T-helper 17 cell (primary cell): ENCODE measurements at regions not wholly inside any gene's neighbourhood (a gene's known extent, or its start where the extent isn't known, plus 50 kb on each side); places are given as distances from the start of the nearest gene placed in this dataset.

Source experiments
- ATAC-seq: fragments of 150-1000 bp; cut with Tn5 transposase; 2 replicates; pipeline ENCODE4 v1.10.0; 2021; ENCODE audit warnings: mild to moderate bottlenecking, moderate library complexity
- DNase-seq, 3 donors: peaks; one replicate each; pipeline versions ENCODE4 v3.0.0 to v3.0.0-alpha.2; 2020 to 2021
- H3K9me3 ChIP-seq: one replicate; pipeline ENCODE4 v1.7.0; 2013; ENCODE audit warnings: low read length, mild to moderate bottlenecking; ENCODE audit not compliant: control insufficient read depth, poor library complexity, severe bottlenecking
- H3K27ac Mint-ChIP-seq: one replicate; pipeline ENCODE4 v1.8.0; 2022; ENCODE audit warnings: mild to moderate bottlenecking, moderate library complexity, mixed read lengths
- H3K27me3 Mint-ChIP-seq: one replicate; pipeline ENCODE4 v1.8.0; 2022; ENCODE audit warnings: mixed read lengths
- H3K36me3 Mint-ChIP-seq: one replicate; pipeline ENCODE4 v1.8.0; 2022; ENCODE audit warnings: low read depth, mixed read lengths
- H3K4me1 Mint-ChIP-seq: one replicate; pipeline ENCODE4 v1.8.0; 2022; ENCODE audit warnings: mild to moderate bottlenecking, mixed read lengths
- H3K4me3 Mint-ChIP-seq: one replicate; pipeline ENCODE4 v1.8.0; 2022; ENCODE audit warnings: mild to moderate bottlenecking, moderate library complexity, mixed read lengths

DNA sequence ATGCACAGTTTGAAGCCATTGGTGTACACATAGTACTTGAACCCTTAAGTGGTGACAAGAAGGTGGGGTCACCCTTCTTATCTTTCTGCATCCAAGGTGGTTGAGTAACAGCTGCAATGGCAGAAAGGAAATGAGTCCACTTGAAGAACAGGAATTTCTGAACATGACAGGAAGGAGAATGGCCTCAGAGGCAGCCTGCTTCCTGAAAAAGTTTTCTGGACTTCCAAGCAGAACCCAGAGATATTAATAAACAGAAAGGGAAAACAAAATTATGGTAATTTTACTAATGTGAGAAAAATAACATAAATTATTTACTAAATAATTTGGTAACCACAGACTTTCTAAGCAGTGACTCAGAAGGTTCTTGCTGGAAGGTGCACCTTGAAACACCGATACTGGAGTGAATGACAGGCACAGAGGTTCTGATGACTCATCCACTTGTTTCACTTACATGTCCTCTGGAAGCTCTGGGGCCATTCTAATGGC is 119.9 kb upstream of the HS3ST1 start:
- H3K27me3 Mint-ChIP-seq = peaks cover 13% of the 10 kb centered on the region
- DNase-seq = no peak
- no peaks in the 10 kb centered on the region for H3K9me3 ChIP-seq
- no peak overlapping the region for H3K4me3 Mint-ChIP-seq
- ATAC-seq = no peak
- H3K27ac Mint-ChIP-seq = no peak overlapping the region
- no peaks in the 10 kb centered on the region for H3K36me3 Mint-ChIP-seq
- H3K4me1 Mint-ChIP-seq = no peaks in the 10 kb centered on the region

DNA sequence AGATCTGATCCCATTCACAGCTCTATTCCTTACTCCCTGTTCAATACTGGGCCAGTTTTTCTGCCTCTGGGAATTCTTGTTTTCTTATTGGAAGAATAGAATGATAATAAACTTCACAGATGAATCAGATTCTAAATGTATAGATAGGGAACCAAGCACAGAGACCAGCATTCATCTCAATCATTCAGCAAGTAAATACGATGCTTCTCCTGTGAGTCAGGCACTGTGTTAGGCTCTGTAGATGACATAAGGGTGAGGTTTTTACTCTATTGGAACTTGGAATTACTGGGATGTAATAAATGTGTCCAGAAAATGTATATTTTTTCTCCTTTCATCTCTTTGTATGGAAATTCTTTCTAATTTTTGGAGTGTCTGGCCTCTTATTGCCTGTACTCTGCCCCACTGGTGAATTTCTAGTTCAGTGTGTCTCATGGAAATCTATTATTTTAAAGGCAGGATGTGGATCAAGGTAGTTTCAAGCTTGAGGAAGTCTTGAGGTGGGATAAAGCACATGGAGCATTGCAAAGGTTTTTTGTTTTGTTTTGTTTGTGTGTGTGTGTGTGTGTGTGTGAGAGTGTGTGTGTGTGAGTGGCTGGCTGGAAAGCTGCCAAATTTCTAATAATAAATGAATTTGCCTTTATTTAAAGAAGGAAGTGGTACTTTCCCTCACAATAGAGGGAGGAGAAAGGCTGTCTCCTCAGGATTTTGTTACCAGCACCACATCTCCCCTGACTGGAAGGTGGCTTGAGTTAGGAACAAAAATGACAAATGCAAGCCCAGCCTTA is 117.9 kb upstream of the HS3ST1 start:
- no peak for ATAC-seq
- Mint-ChIP-seq H3K27ac (no peak overlapping the region), H3K4me3 (no peak overlapping the region), H3K27me3 (peaks cover 13% of the 10 kb centered on the region), H3K36me3 (no peaks in the 10 kb centered on the region), H3K4me1 (no peaks in the 10 kb centered on the region)
- no peaks in the 10 kb centered on the region for H3K9me3 ChIP-seq
- no peak for DNase-seq

DNA sequence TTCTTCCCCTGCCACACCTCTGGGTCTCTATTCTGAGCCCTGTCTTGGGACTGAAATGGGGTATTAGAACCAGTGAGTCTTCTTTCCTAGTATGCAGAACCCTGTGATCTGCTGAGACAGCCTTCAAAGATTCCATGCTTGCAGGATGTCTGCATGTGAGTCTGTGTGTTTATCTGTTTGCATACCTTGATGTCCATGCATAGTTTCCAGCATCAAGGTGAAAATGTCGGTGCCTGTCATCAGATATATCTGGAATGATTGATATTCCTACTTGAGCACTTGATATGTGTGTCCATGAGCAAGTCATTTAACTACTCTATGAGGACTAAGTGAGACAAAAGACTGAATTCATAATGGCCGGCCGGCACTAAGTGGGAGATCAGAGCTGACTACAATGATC is 117.0 kb upstream of the HS3ST1 start:
- Mint-ChIP-seq H3K36me3 (no peaks in the 10 kb centered on the region), H3K27me3 (peaks cover 13% of the 10 kb centered on the region), H3K4me1 (no peaks in the 10 kb centered on the region), H3K4me3 (no peak overlapping the region), H3K27ac (no peak overlapping the region)
- H3K9me3 ChIP-seq = no peaks in the 10 kb centered on the region
- DNase-seq (no peak), ATAC-seq (no peak)

DNA sequence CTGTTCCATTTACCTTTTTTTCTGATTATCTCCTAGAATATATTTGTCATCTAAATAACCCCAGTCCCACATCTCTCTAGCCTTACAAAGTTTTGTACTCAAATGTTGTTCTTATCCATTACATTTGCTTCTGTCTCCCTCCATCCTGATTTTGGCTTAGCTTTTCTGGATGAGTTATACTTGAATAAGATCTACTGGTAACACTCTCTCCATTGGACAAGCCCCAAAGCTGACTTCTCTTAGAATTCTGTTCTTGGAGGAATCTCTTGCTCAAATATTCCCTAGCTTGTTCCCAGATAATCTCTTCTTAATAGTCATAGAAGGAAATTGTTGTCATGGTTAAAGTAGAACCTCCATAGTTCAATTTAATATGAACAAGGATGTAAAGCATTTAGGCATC is 115.5 kb upstream of the HS3ST1 start:
- no peaks in the 10 kb centered on the region for H3K9me3 ChIP-seq
- ATAC-seq (no peak), DNase-seq (no peak)
- Mint-ChIP-seq H3K36me3 (no peaks in the 10 kb centered on the region), H3K27me3 (peaks cover 8% of the 10 kb centered on the region), H3K27ac (no peak overlapping the region), H3K4me1 (no peaks in the 10 kb centered on the region), H3K4me3 (no peak overlapping the region)

DNA sequence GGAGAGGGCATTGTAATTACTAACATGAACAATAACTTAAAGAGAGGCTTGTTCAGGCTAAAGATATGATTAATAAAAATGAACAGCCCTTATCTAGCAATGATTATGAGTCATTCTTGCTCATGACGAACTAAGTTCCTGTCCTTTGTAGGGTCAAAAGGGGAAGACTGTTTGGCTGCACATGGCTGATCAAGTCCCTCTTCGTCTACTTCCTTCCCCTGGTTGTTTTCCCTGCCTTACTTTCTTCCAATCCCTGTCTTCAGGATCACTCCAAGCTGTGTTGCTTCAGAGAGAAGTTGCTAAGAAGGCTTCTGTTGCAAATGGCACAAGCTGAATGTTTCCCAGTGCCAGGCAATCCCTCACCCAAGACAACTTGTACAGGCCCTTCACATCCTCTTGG is 115.0 kb upstream of the HS3ST1 start:
- H3K4me3 Mint-ChIP-seq = no peak overlapping the region
- H3K4me1 Mint-ChIP-seq = no peaks in the 10 kb centered on the region
- no peak overlapping the region for H3K27ac Mint-ChIP-seq
- H3K36me3 Mint-ChIP-seq = no peaks in the 10 kb centered on the region
- DNase-seq (no peak), ATAC-seq (no peak)
- H3K27me3 Mint-ChIP-seq = peaks cover 8% of the 10 kb centered on the region
- H3K9me3 ChIP-seq = no peaks in the 10 kb centered on the region

DNA sequence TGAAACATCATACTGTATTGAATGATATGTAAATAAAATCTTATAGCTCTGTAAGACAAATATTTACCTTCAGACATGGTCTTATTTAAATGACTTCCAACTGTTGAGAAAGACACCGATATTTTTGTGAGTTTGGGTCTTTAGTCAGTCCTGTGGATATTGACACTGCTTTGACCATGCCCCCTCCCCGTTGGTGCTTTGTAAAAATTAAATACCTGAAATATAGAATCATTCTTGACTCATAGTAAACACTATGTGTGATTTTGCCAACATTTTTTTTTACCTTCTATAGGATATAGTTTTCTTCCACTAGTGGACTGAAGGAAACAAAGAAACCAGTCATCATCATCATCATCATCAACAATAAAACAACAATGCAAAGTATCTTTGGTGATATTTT is 114.3 kb upstream of the HS3ST1 start:
- H3K9me3 ChIP-seq = no peaks in the 10 kb centered on the region
- H3K27ac Mint-ChIP-seq = no peak overlapping the region
- peaks cover 3% of the 10 kb centered on the region for H3K27me3 Mint-ChIP-seq
- no peak for ATAC-seq
- DNase-seq = no peak
- H3K4me3 Mint-ChIP-seq = no peak overlapping the region
- no peaks in the 10 kb centered on the region for H3K36me3 Mint-ChIP-seq
- H3K4me1 Mint-ChIP-seq = no peaks in the 10 kb centered on the region

DNA sequence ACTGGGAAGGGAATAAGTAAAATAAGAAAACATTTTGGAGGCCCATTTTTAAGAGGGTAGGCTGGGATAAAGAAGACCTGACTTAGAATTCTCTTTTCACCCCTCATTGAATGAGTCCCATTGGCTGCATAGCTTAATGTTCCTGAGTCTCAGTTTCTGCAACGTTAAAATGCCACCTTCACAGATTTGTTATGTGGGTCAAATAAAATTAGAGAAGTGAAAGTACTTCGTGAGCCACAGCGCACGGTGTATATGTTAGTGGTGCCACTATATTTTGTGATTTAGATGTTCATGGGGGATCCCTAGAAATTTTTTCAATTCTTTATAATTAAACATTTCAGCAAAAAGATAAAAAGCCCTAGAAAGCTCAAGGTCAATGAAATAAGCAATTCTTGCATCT is 109.2 kb upstream of the HS3ST1 start:
- DNase-seq (no peak), ATAC-seq (no peak)
- H3K27me3 Mint-ChIP-seq = peaks cover 11% of the 10 kb centered on the region
- no peak overlapping the region for H3K27ac Mint-ChIP-seq
- no peak overlapping the region for H3K4me3 Mint-ChIP-seq
- no peaks in the 10 kb centered on the region for H3K4me1 Mint-ChIP-seq
- no peaks in the 10 kb centered on the region for H3K36me3 Mint-ChIP-seq
- H3K9me3 ChIP-seq = no peaks in the 10 kb centered on the region

DNA sequence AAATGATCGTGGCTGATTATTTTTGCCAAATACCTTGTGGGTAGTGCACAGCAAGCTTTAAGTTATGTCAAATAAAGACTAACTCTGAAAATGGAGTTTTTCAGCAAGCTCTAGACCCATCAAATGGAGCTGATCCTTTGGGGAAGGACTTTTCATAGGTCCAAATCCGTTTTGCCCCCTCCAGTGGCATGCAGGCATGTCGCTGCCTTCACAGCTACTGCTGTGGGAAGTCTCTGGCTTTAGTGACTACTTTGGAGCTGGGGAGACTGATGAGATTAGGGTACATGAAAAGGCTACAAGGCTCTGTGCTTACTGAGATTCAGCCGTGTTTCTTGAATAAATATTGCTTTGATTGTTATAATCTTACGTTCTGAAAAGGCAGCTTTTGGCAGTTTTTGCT is 106.6 kb upstream of the HS3ST1 start:
- ATAC-seq (no peak), DNase-seq (no peak)
- H3K36me3 Mint-ChIP-seq = no peaks in the 10 kb centered on the region
- no peaks in the 10 kb centered on the region for H3K9me3 ChIP-seq
- H3K4me3 Mint-ChIP-seq = no peak overlapping the region
- H3K27me3 Mint-ChIP-seq = peaks cover 11% of the 10 kb centered on the region
- H3K4me1 Mint-ChIP-seq = no peaks in the 10 kb centered on the region
- H3K27ac Mint-ChIP-seq = no peak overlapping the region

DNA sequence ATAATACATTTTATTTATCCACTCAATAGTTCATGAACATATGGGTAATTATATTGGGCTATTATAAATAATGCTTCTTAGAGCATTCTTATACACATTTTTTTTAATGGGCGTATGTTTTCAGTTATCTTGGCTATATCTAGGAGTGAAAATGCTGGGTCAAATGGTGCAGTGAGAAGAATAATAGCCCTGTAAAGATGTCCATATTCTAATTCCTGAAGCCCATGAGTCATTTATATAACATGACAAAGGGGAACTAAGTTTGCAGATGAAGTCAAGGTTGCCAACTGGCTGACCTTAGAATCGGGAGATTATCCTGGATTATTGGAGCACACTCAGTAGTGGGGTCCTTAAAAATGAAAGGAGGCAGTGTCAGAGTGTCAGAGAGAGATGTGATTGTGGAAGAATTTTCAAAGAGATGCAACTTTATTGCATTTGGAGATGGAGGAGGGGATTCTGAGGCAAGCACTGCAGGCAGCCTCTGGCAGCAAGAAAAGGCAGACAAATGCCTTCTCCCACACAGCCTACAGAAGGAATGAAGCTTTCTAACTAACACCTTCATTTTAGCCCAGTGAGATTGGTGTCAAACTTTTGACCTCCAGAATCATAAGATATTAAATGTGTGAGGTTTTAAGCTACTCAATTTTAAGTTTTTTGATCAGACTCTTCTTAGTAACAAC is 106.1 kb upstream of the HS3ST1 start:
- H3K4me1 Mint-ChIP-seq = no peaks in the 10 kb centered on the region
- no peaks in the 10 kb centered on the region for H3K36me3 Mint-ChIP-seq
- ATAC-seq (no peak), DNase-seq (no peak)
- H3K27ac Mint-ChIP-seq = no peak overlapping the region
- H3K27me3 Mint-ChIP-seq = peaks cover 11% of the 10 kb centered on the region
- no peak overlapping the region for H3K4me3 Mint-ChIP-seq
- H3K9me3 ChIP-seq = no peaks in the 10 kb centered on the region

DNA sequence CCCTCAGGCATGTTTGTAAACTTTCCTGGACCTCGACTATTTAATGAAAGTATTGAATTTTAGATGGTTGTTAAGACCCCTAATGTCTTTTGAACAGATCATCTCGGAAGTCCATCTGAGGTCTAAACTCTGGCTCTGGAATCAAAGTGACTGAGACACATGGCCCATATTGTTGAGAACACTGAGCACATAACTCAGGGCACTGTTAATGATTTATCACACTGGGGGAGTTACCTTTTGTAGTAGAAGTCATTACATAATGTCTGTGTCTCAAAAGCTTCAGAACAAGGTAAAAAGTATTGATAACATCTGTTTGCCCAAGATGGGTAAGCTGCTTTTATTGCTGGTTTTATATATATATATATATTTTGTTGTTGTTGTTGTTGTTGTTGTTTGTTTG is 103.4 kb upstream of the HS3ST1 start:
- ATAC-seq = no peak
- peaks cover 11% of the 10 kb centered on the region for H3K27me3 Mint-ChIP-seq

DNA sequence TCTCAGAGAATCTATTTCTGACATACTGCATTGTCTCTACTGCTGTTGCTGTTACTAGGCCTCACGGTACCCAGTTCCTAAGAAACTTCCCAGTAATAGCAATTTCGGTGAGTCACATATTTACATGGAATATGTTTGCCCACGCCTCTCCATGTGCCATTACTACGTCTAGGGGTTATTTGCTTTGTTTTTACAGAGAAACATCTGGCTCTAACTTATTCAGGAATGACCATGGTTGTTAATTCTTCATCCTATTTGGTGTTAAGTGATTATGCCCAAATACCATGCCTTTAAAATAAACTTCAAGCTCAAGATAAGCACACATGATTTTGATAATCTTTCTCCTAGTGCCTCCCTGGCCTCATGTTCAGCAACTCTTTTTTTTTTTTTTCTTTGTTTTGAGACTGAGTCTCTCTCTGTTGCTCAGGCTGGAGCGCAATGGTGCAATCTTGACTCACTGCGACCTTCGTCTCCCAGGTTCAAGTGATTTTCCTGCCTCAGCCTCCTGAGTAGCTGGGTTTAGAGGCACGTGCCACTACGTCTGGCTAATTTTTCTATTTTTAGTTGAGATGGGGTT is 101.0 kb upstream of the HS3ST1 start:
- Mint-ChIP-seq H3K27me3 (peaks cover 10% of the 10 kb centered on the region), H3K27ac (no peak overlapping the region), H3K4me3 (no peak overlapping the region), H3K4me1 (peaks cover 4% of the 10 kb centered on the region), H3K36me3 (no peaks in the 10 kb centered on the region)
- ATAC-seq (no peak), DNase-seq (no peak)
- no peaks in the 10 kb centered on the region for H3K9me3 ChIP-seq

More for the DNA sequence above, 103.4 kb upstream of the HS3ST1 start:
- H3K36me3 Mint-ChIP-seq = no peaks in the 10 kb centered on the region
- no peak overlapping the region for H3K27ac Mint-ChIP-seq
- H3K4me1 Mint-ChIP-seq = no peaks in the 10 kb centered on the region
- DNase-seq = no peak
- H3K9me3 ChIP-seq = no peaks in the 10 kb centered on the region
- no peak overlapping the region for H3K4me3 Mint-ChIP-seq

DNA sequence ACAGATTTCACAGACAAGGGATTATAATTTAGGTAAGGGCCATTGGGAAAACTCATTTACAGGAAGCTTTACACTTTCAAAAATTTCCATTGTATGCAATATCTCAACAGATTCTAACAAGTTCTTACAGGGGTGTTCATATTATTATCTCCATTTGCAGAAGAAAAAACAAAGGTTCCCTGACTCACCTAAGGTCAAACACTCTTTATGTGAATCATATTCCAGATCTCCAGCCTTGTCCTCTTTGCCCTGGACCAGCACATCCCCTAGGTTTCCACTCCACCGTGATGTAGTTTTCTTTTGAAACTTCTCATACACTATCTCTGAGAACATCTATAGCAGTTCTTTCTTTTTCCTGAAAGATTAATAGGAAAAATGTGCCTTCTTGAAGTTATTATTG is 96.4 kb upstream of the HS3ST1 start:
- DNase-seq (no peak), ATAC-seq (no peak)
- Mint-ChIP-seq H3K27me3 (peaks cover 10% of the 10 kb centered on the region), H3K36me3 (no peaks in the 10 kb centered on the region), H3K27ac (no peak overlapping the region), H3K4me3 (no peak overlapping the region), H3K4me1 (peaks cover 4% of the 10 kb centered on the region)
- no peaks in the 10 kb centered on the region for H3K9me3 ChIP-seq

DNA sequence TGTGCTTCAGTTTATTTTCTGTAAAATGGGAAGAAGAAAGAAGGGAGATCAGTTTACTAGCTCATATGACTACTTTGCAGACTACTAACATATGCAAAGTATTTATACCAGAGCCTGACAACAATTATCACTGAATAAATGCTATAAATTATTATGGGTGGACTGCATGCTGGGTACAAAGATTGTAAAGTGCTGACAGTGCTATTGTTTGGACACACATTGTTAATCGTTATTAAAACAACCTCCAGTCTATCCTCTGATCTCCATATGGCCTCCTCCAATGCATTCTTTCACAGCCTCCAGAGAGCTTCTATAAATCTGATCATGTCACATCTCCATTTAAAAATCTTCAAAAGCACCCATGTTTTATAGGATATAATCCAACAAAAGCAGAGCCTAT is 90.1 kb upstream of the HS3ST1 start:
- Mint-ChIP-seq H3K4me1 (no peaks in the 10 kb centered on the region), H3K4me3 (no peak overlapping the region), H3K27ac (no peak overlapping the region), H3K27me3 (peaks cover 6% of the 10 kb centered on the region), H3K36me3 (peaks cover 3% of the 10 kb centered on the region)
- no peak for ATAC-seq
- no peaks in the 10 kb centered on the region for H3K9me3 ChIP-seq
- no peak for DNase-seq
